Tibial nerve (tissue), 3 donors: ENCODE measurements at regions not wholly inside any gene's neighbourhood (a gene's known extent, or its start where the extent isn't known, plus 50 kb on each side); places are given as distances from the start of the nearest gene placed in this dataset.

Experiments
- POLR2A ChIP-seq, 2 donors: fragments of 450-650 bp; IDR thresholded peaks; one replicate each; pipeline ENCODE4 v1.6.1; 2017; ENCODE audit warnings: antibody characterized with exemption in 2 of 2, mild to moderate bottlenecking in 2 of 2, moderate library complexity in 2 of 2
- TF ChIP-seq, protein P1 (sequence below), 5 experiments: fragments of 200-600 bp in 3 of 5; fragments of 450-650 bp in 2 of 5; sonication (generic) in 3 of 5; IDR thresholded peaks; one replicate each; pipeline ENCODE4 v1.5.1; 2016 to 2019; ENCODE audit warnings: antibody characterized with exemption in 5 of 5, mild to moderate bottlenecking in 3 of 5, moderate library complexity in 2 of 5

DNA sequence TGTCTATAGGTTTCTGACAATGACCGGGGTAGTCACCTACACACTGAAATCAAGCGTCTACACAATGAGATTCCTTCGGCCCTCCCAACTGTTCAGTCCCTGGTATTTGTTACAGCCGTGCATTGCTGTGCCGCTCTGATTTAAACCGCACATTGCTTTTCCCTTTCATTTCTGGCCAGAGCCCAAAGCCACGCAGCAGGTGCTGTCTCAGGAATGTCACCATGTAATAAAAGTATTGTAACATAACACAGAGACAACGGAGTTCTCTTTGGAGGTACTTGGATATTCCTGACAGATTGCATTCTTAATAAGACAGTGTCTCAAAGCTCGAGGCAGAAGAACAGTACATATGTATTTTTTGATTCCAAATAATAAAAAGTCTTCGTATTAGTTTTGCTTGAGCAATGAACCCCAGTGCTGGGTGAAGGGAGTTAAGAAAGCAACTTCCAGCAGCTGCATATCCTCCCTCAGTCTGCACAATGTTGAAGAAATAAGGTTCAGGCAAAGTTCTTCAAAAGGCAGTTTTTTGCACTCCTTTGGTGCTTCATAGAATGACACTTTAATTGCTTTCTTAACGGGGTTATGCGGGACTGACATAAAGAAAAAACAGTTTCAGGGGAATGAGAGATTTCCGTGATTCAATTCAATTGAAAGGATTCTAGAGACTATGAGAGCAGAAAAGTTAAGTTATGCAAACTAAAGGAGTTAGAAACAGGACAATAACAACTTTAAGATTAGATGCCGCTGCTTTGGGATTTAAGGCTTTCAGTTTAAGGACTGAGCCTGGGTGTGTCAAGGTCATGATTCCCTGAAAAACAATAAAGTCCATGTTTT, 288.7 kb upstream of the FLRT2 start:
- TF ChIP-seq, protein P1, sequence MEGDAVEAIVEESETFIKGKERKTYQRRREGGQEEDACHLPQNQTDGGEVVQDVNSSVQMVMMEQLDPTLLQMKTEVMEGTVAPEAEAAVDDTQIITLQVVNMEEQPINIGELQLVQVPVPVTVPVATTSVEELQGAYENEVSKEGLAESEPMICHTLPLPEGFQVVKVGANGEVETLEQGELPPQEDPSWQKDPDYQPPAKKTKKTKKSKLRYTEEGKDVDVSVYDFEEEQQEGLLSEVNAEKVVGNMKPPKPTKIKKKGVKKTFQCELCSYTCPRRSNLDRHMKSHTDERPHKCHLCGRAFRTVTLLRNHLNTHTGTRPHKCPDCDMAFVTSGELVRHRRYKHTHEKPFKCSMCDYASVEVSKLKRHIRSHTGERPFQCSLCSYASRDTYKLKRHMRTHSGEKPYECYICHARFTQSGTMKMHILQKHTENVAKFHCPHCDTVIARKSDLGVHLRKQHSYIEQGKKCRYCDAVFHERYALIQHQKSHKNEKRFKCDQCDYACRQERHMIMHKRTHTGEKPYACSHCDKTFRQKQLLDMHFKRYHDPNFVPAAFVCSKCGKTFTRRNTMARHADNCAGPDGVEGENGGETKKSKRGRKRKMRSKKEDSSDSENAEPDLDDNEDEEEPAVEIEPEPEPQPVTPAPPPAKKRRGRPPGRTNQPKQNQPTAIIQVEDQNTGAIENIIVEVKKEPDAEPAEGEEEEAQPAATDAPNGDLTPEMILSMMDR (IDR thresholded peaks at IDR 0.05): no peak
- TF ChIP-seq POLR2A (IDR thresholded peaks at IDR 0.05): no peak
